Astrocyte (in vitro differentiated cells and primary cell): ENCODE measurements at regions not wholly inside any gene's neighbourhood (a gene's known extent, or its start where the extent isn't known, plus 50 kb on each side); places are given as distances from the start of the nearest gene placed in this dataset.

Experiments used
- CTCF ChIP-seq: IDR thresholded peaks from 2 replicates; pipeline ENCODE4 v1.5.1; 2011; ENCODE audit warnings: low read depth, mild to moderate bottlenecking, inconsistent platforms, low read length, moderate library complexity; ENCODE audit not compliant: insufficient read depth
- EZH2 ChIP-seq: IDR thresholded peaks from 2 replicates; pipeline ENCODE4 v1.6.1; 2012; ENCODE audit warnings: mild to moderate bottlenecking, low read length, inconsistent platforms; ENCODE audit not compliant: insufficient read depth

GRCh38 chr21:16863362-16863905, 649.4 kb upstream of the CXADR start:
- no peak for TF ChIP-seq CTCF
- no peak for TF ChIP-seq EZH2
